ENCODE measurements at regions not wholly inside any gene's neighbourhood (a gene's known extent, or its start where the extent isn't known, plus 50 kb on each side); places are given as distances from the start of the nearest gene placed in this dataset.

DNA sequence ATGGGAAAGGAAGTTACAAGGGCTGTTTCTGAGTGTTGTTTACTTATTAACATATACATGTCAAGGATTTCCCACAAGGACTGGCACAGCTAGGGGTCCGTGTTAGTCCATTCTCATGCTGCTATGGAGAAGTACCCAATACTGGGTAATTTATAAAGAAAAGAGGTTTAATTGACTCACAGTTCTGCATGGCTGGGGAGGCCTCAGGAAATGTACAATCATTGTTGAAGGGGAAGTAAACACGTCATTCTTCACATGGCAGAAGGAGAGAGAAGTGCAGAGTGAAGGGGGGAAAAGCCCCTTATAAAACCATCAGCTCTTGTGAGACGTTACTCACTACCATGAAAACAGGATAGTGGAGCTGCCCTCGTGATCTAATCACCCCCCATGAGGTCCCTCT lies 128.9 kb upstream of the CELF4 start:
- no peak for FAIRE-seq
- no peaks in the 10 kb centered on the region for H3K27me3 ChIP-seq (ENCODE audit: control insufficient read depth, insufficient read depth, low read length)
- no peaks in the 10 kb centered on the region for H3K9me3 ChIP-seq (ENCODE audit: control insufficient read depth in 2 of 3, insufficient read depth in 1 of 3, low read length in 3 of 3)
- DNase-seq: no peak
- no peaks in the 10 kb centered on the region for H3K4me1 ChIP-seq (ENCODE audit: control insufficient read depth in 2 of 3, insufficient read depth in 2 of 3, low read depth in 1 of 3, low read length in 3 of 3)
- intact Hi-C loops (cut with DNase I): no loop called here
- no peak overlapping the region for H3K9ac ChIP-seq (ENCODE audit: low read length in 3 of 3)
- no peak overlapping the region for H3K4me3 ChIP-seq (ENCODE audit: low read length in 3 of 3)
- TF ChIP-seq, protein P1, sequence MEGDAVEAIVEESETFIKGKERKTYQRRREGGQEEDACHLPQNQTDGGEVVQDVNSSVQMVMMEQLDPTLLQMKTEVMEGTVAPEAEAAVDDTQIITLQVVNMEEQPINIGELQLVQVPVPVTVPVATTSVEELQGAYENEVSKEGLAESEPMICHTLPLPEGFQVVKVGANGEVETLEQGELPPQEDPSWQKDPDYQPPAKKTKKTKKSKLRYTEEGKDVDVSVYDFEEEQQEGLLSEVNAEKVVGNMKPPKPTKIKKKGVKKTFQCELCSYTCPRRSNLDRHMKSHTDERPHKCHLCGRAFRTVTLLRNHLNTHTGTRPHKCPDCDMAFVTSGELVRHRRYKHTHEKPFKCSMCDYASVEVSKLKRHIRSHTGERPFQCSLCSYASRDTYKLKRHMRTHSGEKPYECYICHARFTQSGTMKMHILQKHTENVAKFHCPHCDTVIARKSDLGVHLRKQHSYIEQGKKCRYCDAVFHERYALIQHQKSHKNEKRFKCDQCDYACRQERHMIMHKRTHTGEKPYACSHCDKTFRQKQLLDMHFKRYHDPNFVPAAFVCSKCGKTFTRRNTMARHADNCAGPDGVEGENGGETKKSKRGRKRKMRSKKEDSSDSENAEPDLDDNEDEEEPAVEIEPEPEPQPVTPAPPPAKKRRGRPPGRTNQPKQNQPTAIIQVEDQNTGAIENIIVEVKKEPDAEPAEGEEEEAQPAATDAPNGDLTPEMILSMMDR (IDR thresholded peaks at IDR 0.05; ENCODE audit: borderline replicate concordance, extremely low read depth, insufficient read depth): no peak
- no peaks in the 10 kb centered on the region for H3K36me3 ChIP-seq (ENCODE audit: control insufficient read depth in 2 of 3, insufficient read depth in 3 of 3, low read length in 3 of 3)
- H3K27ac ChIP-seq (ENCODE audit: low read depth in 2 of 2, low read length in 2 of 2): no peak overlapping the region

DNA sequence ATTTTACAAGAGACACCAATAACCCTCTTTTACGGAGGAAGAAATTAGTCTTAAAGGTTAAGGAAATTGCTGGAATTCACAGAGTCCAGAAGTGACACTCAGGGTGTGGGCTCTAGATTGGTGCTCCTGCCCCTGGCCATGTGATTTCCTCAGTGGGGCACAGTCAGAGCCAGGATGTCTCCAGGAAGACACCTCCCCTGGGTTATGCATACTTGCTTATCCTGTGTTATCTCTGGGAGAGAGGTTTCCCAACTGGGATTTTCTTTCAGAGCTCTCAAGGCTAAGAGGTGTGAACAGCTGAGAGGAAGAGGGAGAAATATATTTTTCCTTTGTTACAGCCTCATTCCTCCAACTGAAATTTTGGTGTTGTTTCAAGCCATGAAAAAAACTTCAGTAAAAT lies 125.6 kb upstream of the CELF4 start:
- Histone ChIP-seq H3K36me3 (ENCODE audit: control insufficient read depth in 2 of 3, insufficient read depth in 3 of 3, low read length in 3 of 3) (no peaks in the 10 kb centered on the region), H3K27ac (ENCODE audit: low read depth in 2 of 2, low read length in 2 of 2) (no peak overlapping the region), H3K4me1 (ENCODE audit: control insufficient read depth in 2 of 3, insufficient read depth in 2 of 3, low read depth in 1 of 3, low read length in 3 of 3) (no peaks in the 10 kb centered on the region), H3K9ac (ENCODE audit: low read length in 3 of 3) (no peak overlapping the region), H3K4me3 (ENCODE audit: low read length in 3 of 3) (no peak overlapping the region), H3K9me3 (ENCODE audit: control insufficient read depth in 2 of 3, insufficient read depth in 1 of 3, low read length in 3 of 3) (no peaks in the 10 kb centered on the region), H3K27me3 (ENCODE audit: control insufficient read depth, insufficient read depth, low read length) (no peaks in the 10 kb centered on the region)
- TF ChIP-seq, protein P1 (IDR thresholded peaks at IDR 0.05; ENCODE audit: borderline replicate concordance, extremely low read depth, insufficient read depth): no peak
- FAIRE-seq: no peak
- no peak for DNase-seq
- intact Hi-C loops (cut with DNase I): no loop called here

DNA sequence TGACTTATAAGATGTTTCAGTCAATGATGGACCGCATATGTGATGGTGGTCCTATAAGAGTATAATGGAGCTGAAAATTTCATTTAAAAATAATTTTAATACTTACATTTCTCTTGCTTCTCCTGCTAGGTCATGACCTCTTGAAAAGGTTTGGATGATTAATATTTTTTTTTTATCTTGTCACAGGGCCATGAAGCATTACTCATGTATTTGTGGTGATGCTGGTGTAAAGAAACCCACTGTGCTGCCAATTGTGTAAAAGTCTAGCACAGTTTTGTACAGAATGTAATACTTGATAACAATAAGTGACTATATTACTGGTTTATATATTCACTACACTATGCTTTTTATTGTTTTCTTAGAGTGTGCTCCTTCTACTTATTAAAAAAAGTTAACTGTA lies 124.2 kb upstream of the CELF4 start:
- intact Hi-C loops (cut with DNase I): no loop called here
- Histone ChIP-seq H3K27ac (ENCODE audit: low read depth in 2 of 2, low read length in 2 of 2) (no peak overlapping the region), H3K9me3 (ENCODE audit: control insufficient read depth in 2 of 3, insufficient read depth in 1 of 3, low read length in 3 of 3) (no peaks in the 10 kb centered on the region), H3K36me3 (ENCODE audit: control insufficient read depth in 2 of 3, insufficient read depth in 3 of 3, low read length in 3 of 3) (no peaks in the 10 kb centered on the region), H3K27me3 (ENCODE audit: control insufficient read depth, insufficient read depth, low read length) (no peaks in the 10 kb centered on the region), H3K4me1 (ENCODE audit: control insufficient read depth in 2 of 3, insufficient read depth in 2 of 3, low read depth in 1 of 3, low read length in 3 of 3) (no peaks in the 10 kb centered on the region), H3K4me3 (ENCODE audit: low read length in 3 of 3) (no peak overlapping the region), H3K9ac (ENCODE audit: low read length in 3 of 3) (no peak overlapping the region)
- DNase-seq: no peak
- FAIRE-seq: no peak
- TF ChIP-seq, protein P1 (IDR thresholded peaks at IDR 0.05; ENCODE audit: borderline replicate concordance, extremely low read depth, insufficient read depth): no peak

DNA sequence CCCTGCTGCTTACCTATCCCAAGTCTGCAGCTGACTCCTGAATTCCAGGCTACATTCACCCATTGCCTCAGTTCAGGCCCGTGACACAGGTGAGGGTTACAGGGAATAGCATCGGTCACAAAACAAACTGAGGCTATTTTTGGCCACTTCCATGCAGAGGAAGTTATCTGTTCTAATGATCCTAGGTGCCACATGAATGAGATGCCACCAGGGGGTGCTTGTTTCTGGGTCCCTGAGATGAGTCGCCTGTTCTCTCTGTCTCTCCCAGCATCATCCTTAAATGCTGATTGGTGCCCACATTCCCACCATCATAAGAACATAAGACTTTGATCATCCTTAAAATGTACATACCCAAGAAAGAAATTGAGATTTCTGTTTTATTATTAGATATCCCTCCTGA lies 119.0 kb upstream of the CELF4 start:
- no peaks in the 10 kb centered on the region for H3K4me1 ChIP-seq (ENCODE audit: control insufficient read depth in 2 of 3, insufficient read depth in 2 of 3, low read depth in 1 of 3, low read length in 3 of 3)
- H3K4me3 ChIP-seq (ENCODE audit: low read length in 3 of 3): no peak overlapping the region
- no peak for DNase-seq
- TF ChIP-seq, protein P1 (IDR thresholded peaks at IDR 0.05; ENCODE audit: borderline replicate concordance, extremely low read depth, insufficient read depth): no peak
- no peak overlapping the region for H3K9ac ChIP-seq (ENCODE audit: low read length in 3 of 3)
- no peaks in the 10 kb centered on the region for H3K36me3 ChIP-seq (ENCODE audit: control insufficient read depth in 2 of 3, insufficient read depth in 3 of 3, low read length in 3 of 3)
- H3K27ac ChIP-seq (ENCODE audit: low read depth in 2 of 2, low read length in 2 of 2): no peak overlapping the region
- no peak for FAIRE-seq
- no peaks in the 10 kb centered on the region for H3K27me3 ChIP-seq (ENCODE audit: control insufficient read depth, insufficient read depth, low read length)
- intact Hi-C loops (cut with DNase I): no loop called here
- no peaks in the 10 kb centered on the region for H3K9me3 ChIP-seq (ENCODE audit: control insufficient read depth in 2 of 3, insufficient read depth in 1 of 3, low read length in 3 of 3)
